CD14-positive monocyte (primary cell): ENCODE measurements at regions not wholly inside any gene's neighbourhood (a gene's known extent, or its start where the extent isn't known, plus 50 kb on each side); places are given as distances from the start of the nearest gene placed in this dataset.

Source experiments
- DNase-seq, 3 donors: peaks; one replicate each; pipeline ENCODE4 v3.0.0-alpha.2; 2011 to 2022
- H2AFZ ChIP-seq: 2 replicates; pipeline ENCODE4 v1.6.0; 2012; ENCODE audit warnings: mild to moderate bottlenecking, low read depth, low read length, inconsistent platforms; ENCODE audit not compliant: insufficient read depth, poor library complexity, severe bottlenecking
- H3K27ac ChIP-seq, 2 donors: 1 replicate in 1 of 2; 2 replicates in 1 of 2; pipeline ENCODE4 v1.5.1; 2012 to 2013; ENCODE audit warnings: low read length in 2 of 2, control low read depth in 1 of 2, inconsistent platforms in 1 of 2, low read depth in 1 of 2, mild to moderate bottlenecking in 1 of 2
- H3K27me3 ChIP-seq, 2 donors: one replicate each; pipeline versions ENCODE4 v1.6.0 to v1.6.1; 2011 to 2013; ENCODE audit warnings: low read length in 2 of 2; ENCODE audit not compliant: control insufficient read depth in 2 of 2, insufficient read depth in 2 of 2
- H3K36me3 ChIP-seq, 2 donors: replicated peaks in 1 of 2; 1 replicate in 1 of 2; 2 replicates in 1 of 2; pipeline versions ENCODE4 v1.5.1 to v1.6.1; 2012 to 2013; ENCODE audit warnings: low read length in 2 of 2, control low read depth in 1 of 2, inconsistent platforms in 1 of 2, mild to moderate bottlenecking in 1 of 2; ENCODE audit not compliant: insufficient read depth in 2 of 2, control insufficient read depth in 1 of 2
- H3K4me1 ChIP-seq, 2 donors: 1 replicate in 1 of 2; 2 replicates in 1 of 2; pipeline versions ENCODE4 v1.5.1 to v1.6.1; 2012 to 2013; ENCODE audit warnings: low read length in 2 of 2, control low read depth in 1 of 2, inconsistent platforms in 1 of 2, mild to moderate bottlenecking in 1 of 2, moderate library complexity in 1 of 2; ENCODE audit not compliant: insufficient read depth in 2 of 2, control insufficient read depth in 1 of 2
- H3K4me2 ChIP-seq: replicated peaks from 2 replicates; pipeline ENCODE3; 2012; ENCODE audit warnings: low read length, moderate library complexity, mild to moderate bottlenecking; ENCODE audit not compliant: poor library complexity, severe bottlenecking; ENCODE audit errors: extremely low read depth
- H3K4me3 ChIP-seq, 3 experiments: fragments of 200-600 bp in 1 of 3; sonication (generic) in 1 of 3; replicated peaks in 1 of 3; 1 replicate in 2 of 3; 2 replicates in 1 of 3; pipeline ENCODE4 v1.5.1; 2011 to 2013; ENCODE audit warnings: low read length in 3 of 3, mild to moderate bottlenecking in 3 of 3, control low read depth in 2 of 3, low read depth in 2 of 3, inconsistent platforms in 1 of 3, moderate library complexity in 1 of 3
- H3K79me2 ChIP-seq: 2 replicates; pipeline ENCODE4 v1.6.0; 2012; ENCODE audit warnings: mild to moderate bottlenecking, control low read depth, inconsistent platforms, low read length, moderate library complexity; ENCODE audit not compliant: insufficient read depth
- H3K9ac ChIP-seq: 2 replicates; pipeline ENCODE4 v1.6.0; 2017; ENCODE audit warnings: low read length, mild to moderate bottlenecking; ENCODE audit not compliant: insufficient read depth, poor library complexity, severe bottlenecking
- H3K9me3 ChIP-seq, 2 donors: replicated peaks in 1 of 2; 1 replicate in 1 of 2; 2 replicates in 1 of 2; pipeline versions ENCODE4 v1.5.1 to v1.6.1; 2012 to 2013; ENCODE audit warnings: low read length in 2 of 2, control low read depth in 1 of 2; ENCODE audit not compliant: control insufficient read depth in 1 of 2, insufficient read depth in 1 of 2
- H4K20me1 ChIP-seq: 2 replicates; pipeline ENCODE4 v1.6.0; 2012; ENCODE audit warnings: mild to moderate bottlenecking, low read length, control low read depth, moderate library complexity; ENCODE audit not compliant: insufficient read depth
- H3K27ac Mint-ChIP-seq, 7 donors: one replicate each; pipeline ENCODE4 v1.8.0; 2020; ENCODE audit warnings: mild to moderate bottlenecking in 7 of 7, mixed read lengths in 7 of 7, moderate library complexity in 6 of 7, inconsistent platforms in 2 of 7
- H3K27me3 Mint-ChIP-seq, 3 donors: one replicate each; pipeline ENCODE4 v1.8.0; 2021 to 2022; ENCODE audit warnings: low read depth in 3 of 3, mild to moderate bottlenecking in 3 of 3, mixed read lengths in 3 of 3, moderate library complexity in 3 of 3, inconsistent platforms in 1 of 3
- H3K36me3 Mint-ChIP-seq, 2 donors: one replicate each; pipeline ENCODE4 v1.8.0; 2020; ENCODE audit warnings: mixed read lengths in 2 of 2, inconsistent platforms in 1 of 2, mild to moderate bottlenecking in 1 of 2
- H3K4me1 Mint-ChIP-seq: one replicate; pipeline ENCODE4 v1.8.0; 2020; ENCODE audit warnings: mild to moderate bottlenecking, mixed read lengths
- H3K4me3 Mint-ChIP-seq, 2 donors: one replicate each; pipeline ENCODE4 v1.8.0; 2020; ENCODE audit warnings: mild to moderate bottlenecking in 2 of 2, mixed read lengths in 2 of 2, moderate library complexity in 1 of 2
- H3K9me3 Mint-ChIP-seq, 7 donors: one replicate each; pipeline ENCODE4 v1.8.0; 2020 to 2022; ENCODE audit warnings: mixed read lengths in 7 of 7, mild to moderate bottlenecking in 6 of 7, moderate library complexity in 6 of 7, inconsistent platforms in 2 of 7
- WGBS: methylation state at CpG from one replicate; pipeline ENCODE4 v1.1.5; 2013; ENCODE audit warnings: missing lambda C conversion rate; ENCODE audit not compliant: insufficient coverage; 5-methylcytosine and 5-hydroxymethylcytosine counted together
- intact Hi-C, 2 donors: fragments of 100-400 bp; cut with micrococcal nuclease; formaldehyde crosslinking; loops; one replicate each; pipeline versions ENCODE4 v1.15.0 to v1.15.1; 2023
- TF ChIP-seq, protein P1 (sequence below): fragments of 200-600 bp; IDR thresholded peaks from one replicate; pipeline ENCODE4 v1.8.0; 2022; ENCODE audit warnings: antibody characterized with exemption, mild to moderate bottlenecking

DNA sequence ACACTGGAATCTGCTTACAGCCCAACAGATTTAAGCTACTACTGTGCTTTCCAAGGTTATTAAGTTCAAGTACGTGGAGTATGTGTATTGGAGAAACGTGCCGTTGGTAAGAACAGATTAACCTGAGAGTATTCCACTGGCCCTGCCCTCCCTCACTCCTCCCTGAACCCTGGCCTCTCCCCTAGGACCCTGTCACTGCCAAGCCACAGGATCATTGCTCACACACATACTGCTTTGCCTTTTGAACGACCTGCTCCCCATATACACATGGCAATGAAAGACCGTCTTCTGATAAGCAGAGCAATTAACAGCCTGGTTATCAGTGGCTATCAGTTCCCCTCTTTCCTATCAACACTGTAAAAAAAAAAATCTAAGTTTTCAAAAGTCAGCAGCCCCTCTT is 458.9 kb upstream of the DYNLRB2 start:
- no peak overlapping the region for H3K9ac ChIP-seq
- H3K4me2 ChIP-seq = no peak overlapping the region
- no peaks in the 10 kb centered on the region for H3K9me3 ChIP-seq
- Mint-ChIP-seq H3K4me1 (no peaks in the 10 kb centered on the region), H3K9me3 (no peaks in the 10 kb centered on the region), H3K4me3 (no peak overlapping the region), H3K27me3 (peaks cover 0 to 5% (median 1%) of the 10 kb centered on the region in 3 donors), H3K27ac (no peak overlapping the region), H3K36me3 (no peaks in the 10 kb centered on the region)
- no peak overlapping the region for H3K4me3 ChIP-seq
- WGBS = 54% methylated on average over 2 of the region's 5 CpGs
- no peaks in the 10 kb centered on the region for H3K36me3 ChIP-seq
- H3K27me3 ChIP-seq = no peaks in the 10 kb centered on the region
- no peaks in the 10 kb centered on the region for H3K4me1 ChIP-seq
- H3K79me2 ChIP-seq = no peaks in the 10 kb centered on the region
- no peak for DNase-seq
- H3K27ac ChIP-seq = no peak overlapping the region
- no peaks in the 10 kb centered on the region for H4K20me1 ChIP-seq
- intact Hi-C loops = no loop called here
- TF ChIP-seq, protein P1, sequence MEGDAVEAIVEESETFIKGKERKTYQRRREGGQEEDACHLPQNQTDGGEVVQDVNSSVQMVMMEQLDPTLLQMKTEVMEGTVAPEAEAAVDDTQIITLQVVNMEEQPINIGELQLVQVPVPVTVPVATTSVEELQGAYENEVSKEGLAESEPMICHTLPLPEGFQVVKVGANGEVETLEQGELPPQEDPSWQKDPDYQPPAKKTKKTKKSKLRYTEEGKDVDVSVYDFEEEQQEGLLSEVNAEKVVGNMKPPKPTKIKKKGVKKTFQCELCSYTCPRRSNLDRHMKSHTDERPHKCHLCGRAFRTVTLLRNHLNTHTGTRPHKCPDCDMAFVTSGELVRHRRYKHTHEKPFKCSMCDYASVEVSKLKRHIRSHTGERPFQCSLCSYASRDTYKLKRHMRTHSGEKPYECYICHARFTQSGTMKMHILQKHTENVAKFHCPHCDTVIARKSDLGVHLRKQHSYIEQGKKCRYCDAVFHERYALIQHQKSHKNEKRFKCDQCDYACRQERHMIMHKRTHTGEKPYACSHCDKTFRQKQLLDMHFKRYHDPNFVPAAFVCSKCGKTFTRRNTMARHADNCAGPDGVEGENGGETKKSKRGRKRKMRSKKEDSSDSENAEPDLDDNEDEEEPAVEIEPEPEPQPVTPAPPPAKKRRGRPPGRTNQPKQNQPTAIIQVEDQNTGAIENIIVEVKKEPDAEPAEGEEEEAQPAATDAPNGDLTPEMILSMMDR = no peak
- no peak overlapping the region for H2AFZ ChIP-seq

DNA sequence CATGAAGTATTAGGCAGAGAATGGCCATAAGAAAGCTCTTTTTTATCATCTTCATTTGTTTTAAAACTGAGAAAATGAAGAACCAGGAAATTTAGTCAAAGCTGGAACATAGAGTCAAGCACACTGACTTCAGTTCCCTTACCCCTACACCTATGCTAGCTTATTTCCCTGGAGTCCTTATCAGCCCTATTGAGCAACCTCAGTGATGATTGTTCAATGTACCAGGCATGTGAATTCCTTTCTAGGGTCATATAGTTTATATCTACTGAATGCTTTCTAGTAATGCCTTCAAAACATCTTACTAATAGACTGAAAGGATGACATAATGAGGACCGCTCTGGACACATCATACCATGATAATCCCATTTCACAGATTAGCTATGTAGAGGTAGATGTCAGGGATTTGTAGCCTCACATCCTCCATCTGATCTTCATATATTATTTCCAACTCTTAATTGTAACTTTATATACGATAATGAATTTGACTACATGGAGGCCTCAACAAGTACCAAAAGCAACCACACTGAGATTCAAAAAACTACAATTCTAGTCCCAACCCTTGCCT is 460.4 kb upstream of the DYNLRB2 start:
- no CpG with 5 or more reads among the region's 2 CpGs for WGBS
- no peak overlapping the region for H3K4me3 Mint-ChIP-seq
- peaks cover 0 to 5% (median 1%) of the 10 kb centered on the region in 3 donors for H3K27me3 Mint-ChIP-seq
- H3K4me3 ChIP-seq = no peak overlapping the region
- H3K79me2 ChIP-seq = no peaks in the 10 kb centered on the region
- no peaks in the 10 kb centered on the region for H3K4me1 ChIP-seq
- no peaks in the 10 kb centered on the region for H3K27me3 ChIP-seq
- no peak overlapping the region for H3K4me2 ChIP-seq
- no peak for DNase-seq
- H3K27ac ChIP-seq = no peak overlapping the region
- H3K36me3 ChIP-seq = no peaks in the 10 kb centered on the region
- no peaks in the 10 kb centered on the region for H3K4me1 Mint-ChIP-seq
- no peaks in the 10 kb centered on the region for H4K20me1 ChIP-seq
- TF ChIP-seq, protein P1 = no peak
- H3K9me3 Mint-ChIP-seq = no peaks in the 10 kb centered on the region
- no peak overlapping the region for H3K9ac ChIP-seq
- no peaks in the 10 kb centered on the region for H3K9me3 ChIP-seq
- H3K27ac Mint-ChIP-seq = no peak overlapping the region
- no peak overlapping the region for H2AFZ ChIP-seq
- no peaks in the 10 kb centered on the region for H3K36me3 Mint-ChIP-seq
- intact Hi-C loops = no loop called here
